ENCODE measurements at regions not wholly inside any gene's neighbourhood (a gene's known extent, or its start where the extent isn't known, plus 50 kb on each side); places are given as distances from the start of the nearest gene placed in this dataset.
"Not testable (repeated sequence)": the region's sequence is repeated elsewhere in the genome, so short reads cannot be mapped to it uniquely, and the experiment has no call there.

GRCh38 chr6:4447639-4448330, 312.4 kb upstream of the ECI2 start:
- DNase-seq = no peak

GRCh38 chr6:4446982-4447381, 311.6 kb upstream of the ECI2 start:
- no peak for DNase-seq

GRCh38 chr6:4441981-4442434, 306.6 kb upstream of the ECI2 start:
- no peak for DNase-seq

GRCh38 chr6:4439159-4439558, 303.8 kb upstream of the ECI2 start:
- DNase-seq = no peak

GRCh38 chr6:4437342-4437741, 302.0 kb upstream of the ECI2 start:
- DNase-seq = no peak

GRCh38 chr6:4435981-4436445, 300.6 kb upstream of the ECI2 start:
- DNase-seq = no peak

- no peak for DNase-seq
Measured at GRCh38 chr6:4434655-4435054, 299.3 kb upstream of the ECI2 start.

- no peak for DNase-seq
Measured at GRCh38 chr6:4433199-4433598, 297.8 kb upstream of the ECI2 start.

GRCh38 chr6:4426968-4427367, 291.6 kb upstream of the ECI2 start:
- no peak for DNase-seq

GRCh38 chr6:4421837-4422236, 286.5 kb upstream of the ECI2 start:
- no peak for DNase-seq

- no peak for DNase-seq
Measured at GRCh38 chr6:4420160-4420865, 284.9 kb upstream of the ECI2 start.

GRCh38 chr6:4415549-4415948, 280.2 kb upstream of the ECI2 start:
- no peak for DNase-seq

- DNase-seq = not testable (repeated sequence)
Measured at GRCh38 chr6:4414078-4414477, 278.7 kb upstream of the ECI2 start.

GRCh38 chr6:4413073-4413472, 277.7 kb upstream of the ECI2 start:
- no peak for DNase-seq

- DNase-seq = no peak
Measured at GRCh38 chr6:4412488-4412887, 277.1 kb upstream of the ECI2 start.

- DNase-seq = no peak
Measured at GRCh38 chr6:4412077-4412476, 276.7 kb upstream of the ECI2 start.

GRCh38 chr6:4407710-4408109, 272.3 kb upstream of the ECI2 start:
- not testable (repeated sequence) for DNase-seq

GRCh38 chr6:4405621-4406212, 270.3 kb upstream of the ECI2 start:
- no peak for DNase-seq

- DNase-seq = no peak
Measured at GRCh38 chr6:4404415-4404814, 269.0 kb upstream of the ECI2 start.

- DNase-seq = no peak
Measured at GRCh38 chr6:4403828-4404227, 268.5 kb upstream of the ECI2 start.

- DNase-seq = no peak
Measured at GRCh38 chr6:4403023-4403752, 267.8 kb upstream of the ECI2 start.

GRCh38 chr6:4402477-4402976, 267.2 kb upstream of the ECI2 start:
- DNase-seq = peak; percentile 34
